ENCODE measurements at regions not wholly inside any gene's neighbourhood (a gene's known extent, or its start where the extent isn't known, plus 50 kb on each side); places are given as distances from the start of the nearest gene placed in this dataset.

- Histone ChIP-seq H3K4me3 (replicated peaks; ENCODE audit: low read depth, low read length) (no peak overlapping the region), H3K27me3 (replicated peaks; ENCODE audit: control insufficient read depth, insufficient read depth, low read length) (no peaks in the 10 kb centered on the region), H3K36me3 (ENCODE audit: control insufficient read depth, insufficient read depth, low read length) (no peaks in the 10 kb centered on the region)
- TF ChIP-seq, protein P1, sequence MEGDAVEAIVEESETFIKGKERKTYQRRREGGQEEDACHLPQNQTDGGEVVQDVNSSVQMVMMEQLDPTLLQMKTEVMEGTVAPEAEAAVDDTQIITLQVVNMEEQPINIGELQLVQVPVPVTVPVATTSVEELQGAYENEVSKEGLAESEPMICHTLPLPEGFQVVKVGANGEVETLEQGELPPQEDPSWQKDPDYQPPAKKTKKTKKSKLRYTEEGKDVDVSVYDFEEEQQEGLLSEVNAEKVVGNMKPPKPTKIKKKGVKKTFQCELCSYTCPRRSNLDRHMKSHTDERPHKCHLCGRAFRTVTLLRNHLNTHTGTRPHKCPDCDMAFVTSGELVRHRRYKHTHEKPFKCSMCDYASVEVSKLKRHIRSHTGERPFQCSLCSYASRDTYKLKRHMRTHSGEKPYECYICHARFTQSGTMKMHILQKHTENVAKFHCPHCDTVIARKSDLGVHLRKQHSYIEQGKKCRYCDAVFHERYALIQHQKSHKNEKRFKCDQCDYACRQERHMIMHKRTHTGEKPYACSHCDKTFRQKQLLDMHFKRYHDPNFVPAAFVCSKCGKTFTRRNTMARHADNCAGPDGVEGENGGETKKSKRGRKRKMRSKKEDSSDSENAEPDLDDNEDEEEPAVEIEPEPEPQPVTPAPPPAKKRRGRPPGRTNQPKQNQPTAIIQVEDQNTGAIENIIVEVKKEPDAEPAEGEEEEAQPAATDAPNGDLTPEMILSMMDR (IDR thresholded peaks at IDR 0.05; ENCODE audit: insufficient read depth, low read length, poor library complexity, severe bottlenecking), result no peak
- DNase-seq (ENCODE audit: extremely low read depth, insufficient read length), result no peak
Observed at GRCh38 chr9:118959366-118959765, 409.9 kb downstream of the BRINP1 start.

DNA sequence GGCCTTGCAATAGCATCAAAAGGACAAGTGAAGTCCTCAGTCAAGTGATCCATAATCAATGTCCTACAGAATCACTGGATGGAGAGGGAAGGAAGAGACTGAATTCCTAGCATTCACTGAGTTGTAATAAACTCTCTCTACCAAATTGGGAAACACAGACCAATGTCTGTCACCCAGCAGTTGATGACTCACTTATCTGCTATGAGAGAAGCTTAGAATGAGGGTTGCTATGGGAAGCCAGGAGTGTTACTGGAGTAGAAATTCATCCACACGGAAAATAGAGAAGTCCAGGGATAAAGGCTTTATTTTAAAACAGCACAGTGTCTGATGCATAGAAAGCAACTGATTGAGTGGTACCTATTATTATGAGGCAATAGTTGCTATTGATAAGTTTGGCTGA, 407.4 kb downstream of the BRINP1 start:
- no peak overlapping the region for H3K4me3 ChIP-seq (replicated peaks; ENCODE audit: low read depth, low read length)
- no peak for DNase-seq (ENCODE audit: extremely low read depth, insufficient read length)

DNA sequence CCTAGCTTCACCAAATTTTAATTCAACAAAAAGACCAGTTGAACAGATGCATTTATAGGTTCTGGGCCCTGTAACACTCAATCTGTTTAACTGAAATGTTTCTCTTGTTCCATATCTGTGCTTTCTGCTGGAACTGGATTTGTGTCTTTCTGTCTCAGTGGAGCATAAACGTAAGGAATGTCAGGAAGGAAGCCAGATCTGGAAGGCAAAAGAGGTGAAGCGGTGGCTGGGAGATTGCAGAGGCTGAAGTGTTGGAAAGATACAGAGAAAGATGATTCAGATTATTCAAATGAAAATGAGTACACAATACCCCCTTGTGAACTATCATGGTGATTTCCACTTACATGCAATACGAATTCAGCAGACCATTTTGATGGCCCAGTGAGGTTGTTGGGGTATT, 406.8 kb downstream of the BRINP1 start:
- no peak for DNase-seq (ENCODE audit: extremely low read depth, insufficient read length)

More for the DNA sequence above, 407.4 kb downstream of the BRINP1 start:
- Histone ChIP-seq H3K27me3 (replicated peaks; ENCODE audit: control insufficient read depth, insufficient read depth, low read length) (no peaks in the 10 kb centered on the region), H3K36me3 (ENCODE audit: control insufficient read depth, insufficient read depth, low read length) (no peaks in the 10 kb centered on the region)
- TF ChIP-seq, protein P1 (IDR thresholded peaks at IDR 0.05; ENCODE audit: insufficient read depth, low read length, poor library complexity, severe bottlenecking), result no peak

DNA sequence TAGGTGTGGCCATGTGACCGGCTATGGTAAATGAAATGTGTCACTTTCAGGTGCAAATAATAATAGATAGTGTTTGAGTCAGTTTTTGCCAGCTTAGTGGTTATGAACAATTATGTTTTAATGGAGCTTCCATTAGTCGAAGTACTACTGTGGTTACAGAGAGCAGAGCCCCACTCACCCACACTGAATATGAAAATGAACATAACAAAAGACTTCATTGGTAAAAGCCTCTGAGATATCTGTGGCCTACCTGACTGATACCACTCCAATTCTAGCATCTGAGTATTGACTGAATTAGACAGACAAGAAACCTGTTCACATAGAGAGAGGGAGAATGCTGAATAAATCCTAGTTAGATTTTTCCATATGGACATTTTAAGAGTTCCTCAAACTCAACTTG, 405.6 kb downstream of the BRINP1 start:
- Histone ChIP-seq H3K27me3 (replicated peaks; ENCODE audit: control insufficient read depth, insufficient read depth, low read length) (no peaks in the 10 kb centered on the region), H3K4me3 (replicated peaks; ENCODE audit: low read depth, low read length) (no peak overlapping the region), H3K36me3 (ENCODE audit: control insufficient read depth, insufficient read depth, low read length) (no peaks in the 10 kb centered on the region)
- no peak for DNase-seq (ENCODE audit: extremely low read depth, insufficient read length)
- TF ChIP-seq, protein P1 (IDR thresholded peaks at IDR 0.05; ENCODE audit: insufficient read depth, low read length, poor library complexity, severe bottlenecking), result no peak

More for the DNA sequence above, 406.8 kb downstream of the BRINP1 start:
- Histone ChIP-seq H3K36me3 (ENCODE audit: control insufficient read depth, insufficient read depth, low read length) (no peaks in the 10 kb centered on the region), H3K27me3 (replicated peaks; ENCODE audit: control insufficient read depth, insufficient read depth, low read length) (no peaks in the 10 kb centered on the region), H3K4me3 (replicated peaks; ENCODE audit: low read depth, low read length) (no peak overlapping the region)
- TF ChIP-seq, protein P1 (IDR thresholded peaks at IDR 0.05; ENCODE audit: insufficient read depth, low read length, poor library complexity, severe bottlenecking), result no peak

GRCh38 chr9:118967901-118968300, 401.3 kb downstream of the BRINP1 start:
- DNase-seq (ENCODE audit: extremely low read depth, insufficient read length), result no peak
- no peaks in the 10 kb centered on the region for H3K36me3 ChIP-seq (ENCODE audit: control insufficient read depth, insufficient read depth, low read length)
- no peaks in the 10 kb centered on the region for H3K27me3 ChIP-seq (replicated peaks; ENCODE audit: control insufficient read depth, insufficient read depth, low read length)
- H3K4me3 ChIP-seq (replicated peaks; ENCODE audit: low read depth, low read length), result no peak overlapping the region
- TF ChIP-seq, protein P1 (IDR thresholded peaks at IDR 0.05; ENCODE audit: insufficient read depth, low read length, poor library complexity, severe bottlenecking), result no peak

DNA sequence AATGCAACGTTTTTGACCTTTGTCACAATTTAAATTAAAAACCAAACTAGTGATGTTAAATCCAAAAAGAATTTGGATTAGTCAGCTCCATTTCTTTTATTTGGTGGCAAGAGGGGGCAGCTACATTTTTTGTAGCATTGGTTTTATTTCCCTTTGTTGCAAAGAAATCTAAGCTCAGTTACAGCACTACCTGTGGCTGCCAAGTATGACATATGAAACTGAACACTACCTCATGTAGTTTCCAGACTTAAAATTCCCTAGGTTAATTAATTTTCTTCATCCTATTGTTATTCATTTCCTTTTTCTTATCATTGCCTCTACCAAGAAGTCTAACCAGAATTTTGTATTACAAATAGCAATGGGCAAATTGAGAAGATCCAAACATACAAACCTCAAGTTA, 393.5 kb downstream of the BRINP1 start:
- no peak for DNase-seq (ENCODE audit: extremely low read depth, insufficient read length)
- no peaks in the 10 kb centered on the region for H3K36me3 ChIP-seq (ENCODE audit: control insufficient read depth, insufficient read depth, low read length)
- H3K27me3 ChIP-seq (replicated peaks; ENCODE audit: control insufficient read depth, insufficient read depth, low read length), result no peaks in the 10 kb centered on the region
- TF ChIP-seq, protein P1 (IDR thresholded peaks at IDR 0.05; ENCODE audit: insufficient read depth, low read length, poor library complexity, severe bottlenecking), result no peak
- H3K4me3 ChIP-seq (replicated peaks; ENCODE audit: low read depth, low read length), result no peak overlapping the region
